ENCODE measurements at regions not wholly inside any gene's neighbourhood (a gene's known extent, or its start where the extent isn't known, plus 50 kb on each side); places are given as distances from the start of the nearest gene placed in this dataset.

GRCh38 chr4:138420471-138420870, 178.3 kb upstream of the SLC7A11 start:
- H3K79me2 ChIP-seq (ENCODE audit: control insufficient read depth, insufficient read depth, low read length) = no peaks in the 10 kb centered on the region
- TF ChIP-seq EZH2 (IDR thresholded peaks at IDR 0.05; ENCODE audit: low read length) (no peak), CTCF (optimal IDR thresholded peaks at IDR 0.05 in 1 of 3, IDR thresholded peaks at IDR 0.05 in 1 of 3, conservative IDR thresholded peaks at IDR 0.05 in 1 of 3; ENCODE audit: extremely low read depth in 1 of 3, insufficient read depth in 2 of 3, low read length in 3 of 3) (no peak)
- H3K27ac ChIP-seq (ENCODE audit: control insufficient read depth, insufficient read depth, low read length) = no peak overlapping the region
- H3K27me3 ChIP-seq (ENCODE audit: control insufficient read depth, extremely low read depth, insufficient read depth, low read length) = no peaks in the 10 kb centered on the region
- H3K36me3 ChIP-seq (ENCODE audit: control insufficient read depth in 2 of 2, extremely low read depth in 1 of 2, insufficient read depth in 2 of 2, low read length in 2 of 2) = no peaks in the 10 kb centered on the region
- DNase-seq (ENCODE audit: low read depth, low spot score) = no peak
- no peak for FAIRE-seq
- no peaks in the 10 kb centered on the region for H3K4me1 ChIP-seq (ENCODE audit: control insufficient read depth, extremely low read depth, insufficient read depth, low read length)
- no peaks in the 10 kb centered on the region for H3K9me1 ChIP-seq (ENCODE audit: control insufficient read depth, extremely low read depth, insufficient read depth, low read length)
- H2AFZ ChIP-seq (ENCODE audit: control insufficient read depth, low read length) = no peak overlapping the region
- H4K20me1 ChIP-seq (ENCODE audit: control insufficient read depth, extremely low read depth, insufficient read depth, low read length) = no peaks in the 10 kb centered on the region
- no peak overlapping the region for H3K4me2 ChIP-seq (ENCODE audit: control insufficient read depth, extremely low read depth, insufficient read depth, low read depth, low read length)
- H3K9ac ChIP-seq (ENCODE audit: control insufficient read depth, extremely low read depth, insufficient read depth, low read length) = no peak overlapping the region
- dilution Hi-C loops (cut with MboI; ENCODE audit: extremely low pct_ligation_motif_present, low sequenced_read_pairs) = no loop called here
- H3K4me3 ChIP-seq (ENCODE audit: control insufficient read depth in 2 of 3, extremely low read depth in 1 of 3, insufficient read depth in 2 of 3, low read depth in 1 of 3, low read length in 3 of 3) = no peak overlapping the region
- H3K9me3 ChIP-seq (ENCODE audit: control insufficient read depth, low read depth, low read length) = no peaks in the 10 kb centered on the region

GRCh38 chr4:138414202-138414601, 172.1 kb upstream of the SLC7A11 start:
- no peak for TF ChIP-seq EZH2 (IDR thresholded peaks at IDR 0.05; ENCODE audit: low read length)
- no peak for TF ChIP-seq CTCF (optimal IDR thresholded peaks at IDR 0.05 in 1 of 3, IDR thresholded peaks at IDR 0.05 in 1 of 3, conservative IDR thresholded peaks at IDR 0.05 in 1 of 3; ENCODE audit: extremely low read depth in 1 of 3, insufficient read depth in 2 of 3, low read length in 3 of 3)
- Histone ChIP-seq H3K9ac (ENCODE audit: control insufficient read depth, extremely low read depth, insufficient read depth, low read length) (no peak overlapping the region), H3K27me3 (ENCODE audit: control insufficient read depth, extremely low read depth, insufficient read depth, low read length) (no peaks in the 10 kb centered on the region), H3K9me1 (ENCODE audit: control insufficient read depth, extremely low read depth, insufficient read depth, low read length) (no peaks in the 10 kb centered on the region), H3K4me3 (ENCODE audit: control insufficient read depth in 2 of 3, extremely low read depth in 1 of 3, insufficient read depth in 2 of 3, low read depth in 1 of 3, low read length in 3 of 3) (no peak overlapping the region), H3K9me3 (ENCODE audit: control insufficient read depth, low read depth, low read length) (no peaks in the 10 kb centered on the region), H3K79me2 (ENCODE audit: control insufficient read depth, insufficient read depth, low read length) (no peaks in the 10 kb centered on the region), H3K27ac (ENCODE audit: control insufficient read depth, insufficient read depth, low read length) (no peak overlapping the region), H3K4me1 (ENCODE audit: control insufficient read depth, extremely low read depth, insufficient read depth, low read length) (no peaks in the 10 kb centered on the region), H4K20me1 (ENCODE audit: control insufficient read depth, extremely low read depth, insufficient read depth, low read length) (no peaks in the 10 kb centered on the region), H3K36me3 (ENCODE audit: control insufficient read depth in 2 of 2, extremely low read depth in 1 of 2, insufficient read depth in 2 of 2, low read length in 2 of 2) (no peaks in the 10 kb centered on the region), H2AFZ (ENCODE audit: control insufficient read depth, low read length) (no peak overlapping the region), H3K4me2 (ENCODE audit: control insufficient read depth, extremely low read depth, insufficient read depth, low read depth, low read length) (no peak overlapping the region)
- no peak for FAIRE-seq
- dilution Hi-C loops (cut with MboI; ENCODE audit: extremely low pct_ligation_motif_present, low sequenced_read_pairs) = no loop called here
- no peak for DNase-seq (ENCODE audit: low read depth, low spot score)
